ENCODE measurements at regions not wholly inside any gene's neighbourhood (a gene's known extent, or its start where the extent isn't known, plus 50 kb on each side); places are given as distances from the start of the nearest gene placed in this dataset.

DNA sequence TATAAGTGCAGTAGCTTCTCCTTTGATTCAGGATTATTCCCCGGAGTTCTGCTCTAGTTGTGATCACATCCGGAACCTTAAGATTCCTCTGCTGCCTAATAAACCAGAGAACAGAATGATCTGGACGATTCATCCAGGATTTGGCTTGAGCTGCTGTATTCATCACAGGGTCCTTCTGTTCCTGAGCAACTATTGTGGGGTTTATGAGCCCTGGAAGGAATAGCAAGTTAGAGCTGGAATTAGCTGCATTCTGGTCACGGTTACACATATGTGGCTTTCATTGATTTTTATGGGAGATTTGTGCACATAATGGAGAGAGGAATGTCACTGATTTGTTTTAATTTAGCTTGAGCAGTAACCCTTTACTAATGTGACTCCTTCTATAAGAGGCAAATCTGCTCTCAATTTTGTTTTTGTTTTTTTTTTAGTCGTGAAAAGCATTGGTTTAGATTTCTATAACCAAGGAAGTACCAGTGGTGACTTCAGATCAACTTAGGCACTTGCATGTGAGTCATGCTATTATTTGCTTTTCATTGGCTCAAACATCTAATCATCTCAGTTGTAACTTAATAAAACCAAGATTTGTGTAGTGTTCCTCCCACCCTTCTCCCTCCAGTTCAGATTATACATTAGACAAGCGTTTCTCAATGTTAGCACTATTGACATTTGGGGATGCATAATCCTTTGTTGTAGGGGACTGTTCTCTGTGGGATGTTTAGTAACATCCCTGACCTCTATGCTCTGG, 148.5 kb downstream of the OTOL1 start:
- Histone ChIP-seq H3K4me3 (no peak overlapping the region), H3K27me3 (no peaks in the 10 kb centered on the region), H3K9me3 (no peaks in the 10 kb centered on the region), H3K4me1 (no peaks in the 10 kb centered on the region), H3K27ac (no peak overlapping the region), H3K36me3 (no peaks in the 10 kb centered on the region)
- no peak for DNase-seq (ENCODE audit: low spot score in 2 of 2)
- intact Hi-C loops (cut with DNase I): no loop called here
- TF ChIP-seq, protein P1, sequence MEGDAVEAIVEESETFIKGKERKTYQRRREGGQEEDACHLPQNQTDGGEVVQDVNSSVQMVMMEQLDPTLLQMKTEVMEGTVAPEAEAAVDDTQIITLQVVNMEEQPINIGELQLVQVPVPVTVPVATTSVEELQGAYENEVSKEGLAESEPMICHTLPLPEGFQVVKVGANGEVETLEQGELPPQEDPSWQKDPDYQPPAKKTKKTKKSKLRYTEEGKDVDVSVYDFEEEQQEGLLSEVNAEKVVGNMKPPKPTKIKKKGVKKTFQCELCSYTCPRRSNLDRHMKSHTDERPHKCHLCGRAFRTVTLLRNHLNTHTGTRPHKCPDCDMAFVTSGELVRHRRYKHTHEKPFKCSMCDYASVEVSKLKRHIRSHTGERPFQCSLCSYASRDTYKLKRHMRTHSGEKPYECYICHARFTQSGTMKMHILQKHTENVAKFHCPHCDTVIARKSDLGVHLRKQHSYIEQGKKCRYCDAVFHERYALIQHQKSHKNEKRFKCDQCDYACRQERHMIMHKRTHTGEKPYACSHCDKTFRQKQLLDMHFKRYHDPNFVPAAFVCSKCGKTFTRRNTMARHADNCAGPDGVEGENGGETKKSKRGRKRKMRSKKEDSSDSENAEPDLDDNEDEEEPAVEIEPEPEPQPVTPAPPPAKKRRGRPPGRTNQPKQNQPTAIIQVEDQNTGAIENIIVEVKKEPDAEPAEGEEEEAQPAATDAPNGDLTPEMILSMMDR (IDR thresholded peaks at IDR 0.05): no peak

DNA sequence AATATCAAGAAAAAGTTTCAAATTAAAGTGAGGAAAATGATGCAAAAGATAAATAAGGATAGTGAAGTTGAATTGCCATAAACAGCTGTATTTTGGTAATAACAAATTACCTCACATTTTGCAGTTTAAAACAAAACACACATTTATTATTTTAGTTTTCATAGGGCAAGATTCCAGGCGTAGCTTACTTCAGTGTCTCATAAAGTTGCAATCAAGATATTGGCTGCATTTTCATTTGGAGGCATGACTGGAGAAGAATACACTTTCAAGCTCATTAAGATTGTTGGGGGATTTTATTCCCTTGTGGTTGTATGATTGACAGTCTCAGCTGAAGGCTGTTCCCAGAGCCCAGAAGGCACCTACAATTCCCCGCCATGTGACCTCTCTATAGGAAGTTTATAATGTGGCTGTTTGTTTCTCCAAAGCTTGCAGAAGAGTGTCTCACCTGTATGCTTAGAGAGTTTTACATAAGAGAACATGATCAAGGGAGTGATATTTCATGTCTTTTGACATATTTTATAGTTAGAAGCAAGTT, 151.4 kb downstream of the OTOL1 start:
- no peaks in the 10 kb centered on the region for H3K36me3 ChIP-seq
- no peaks in the 10 kb centered on the region for H3K27me3 ChIP-seq
- H3K9me3 ChIP-seq: no peaks in the 10 kb centered on the region
- intact Hi-C loops (cut with DNase I): no loop called here
- no peaks in the 10 kb centered on the region for H3K4me1 ChIP-seq
- no peak overlapping the region for H3K27ac ChIP-seq
- no peak overlapping the region for H3K4me3 ChIP-seq
- TF ChIP-seq, protein P1 (IDR thresholded peaks at IDR 0.05): no peak
- DNase-seq (ENCODE audit: low spot score in 2 of 2): no peak

- Histone ChIP-seq H3K4me3 (no peak overlapping the region), H3K4me1 (no peaks in the 10 kb centered on the region), H3K27ac (no peak overlapping the region), H3K9me3 (no peaks in the 10 kb centered on the region), H3K36me3 (no peaks in the 10 kb centered on the region), H3K27me3 (no peaks in the 10 kb centered on the region)
- no peak for DNase-seq (ENCODE audit: low spot score in 2 of 2)
- TF ChIP-seq, protein P1 (IDR thresholded peaks at IDR 0.05): no peak
- intact Hi-C loops (cut with DNase I): no loop called here
Observed at GRCh38 chr3:161649900-161650484, 153.4 kb downstream of the OTOL1 start.

GRCh38 chr3:161657786-161658185, 161.2 kb downstream of the OTOL1 start:
- Histone ChIP-seq H3K4me1 (no peaks in the 10 kb centered on the region), H3K27ac (no peak overlapping the region), H3K27me3 (no peaks in the 10 kb centered on the region), H3K9me3 (no peaks in the 10 kb centered on the region), H3K36me3 (no peaks in the 10 kb centered on the region), H3K4me3 (no peak overlapping the region)
- TF ChIP-seq, protein P1 (IDR thresholded peaks at IDR 0.05): no peak
- intact Hi-C loops (cut with DNase I): no loop called here
- no peak for DNase-seq (ENCODE audit: low spot score in 2 of 2)

- H3K4me1 ChIP-seq: no peaks in the 10 kb centered on the region
- DNase-seq (ENCODE audit: low spot score in 2 of 2): no peak
- no peaks in the 10 kb centered on the region for H3K36me3 ChIP-seq
- TF ChIP-seq, protein P1 (IDR thresholded peaks at IDR 0.05): no peak
- intact Hi-C loops (cut with DNase I): no loop called here
- no peak overlapping the region for H3K27ac ChIP-seq
- H3K27me3 ChIP-seq: no peaks in the 10 kb centered on the region
- no peak overlapping the region for H3K4me3 ChIP-seq
- no peaks in the 10 kb centered on the region for H3K9me3 ChIP-seq
Observed at GRCh38 chr3:161671141-161671540, 174.5 kb downstream of the OTOL1 start.
